HCT116 (cell line): ENCODE measurements at regions not wholly inside any gene's neighbourhood (a gene's known extent, or its start where the extent isn't known, plus 50 kb on each side); places are given as distances from the start of the nearest gene placed in this dataset.

Experiments used
- ATAC-seq: fragments of 200-7000 bp; cut with Tn5 transposase; 2 replicates; pipeline ENCODE4 v1.9.1; 2020; ENCODE audit warnings: mild to moderate bottlenecking, moderate library complexity
- BruUV-seq: library from RNA; stranded (reverse); fragments of 400-500 nt; replicated peaks from 2 replicates; lab custom pipeline; 2021; lab: Mats Ljungman, UMichigan
- CTCF ChIA-PET: fragments of 300-600 bp; sonication (Branson Sonifier 250); formaldehyde crosslinking; loops from one replicate; lab custom pipeline; 2021; ENCODE audit warnings: antibody characterized with exemption; lab: Charles Lee
- POLR2A ChIA-PET: fragments of 300-600, 350-600 bp; sonication (Branson Sonifier 250); formaldehyde crosslinking; loops from one replicate; lab custom pipeline; 2021; ENCODE audit warnings: antibody characterized with exemption; lab: Charles Lee
- RAD21 ChIA-PET, 2 experiments: fragments of 300-600 bp; sonication (Branson Sonifier 250); formaldehyde crosslinking; loops; one replicate each; lab custom pipeline; 2023; ENCODE audit warnings: low total read pairs in 2 of 2; ENCODE audit not compliant: uncharacterized antibody in 2 of 2, unreplicated experiment in 2 of 2, low non-redundant PET in 1 of 2; lab: Charles Lee
- DNase-seq: peaks from one replicate; pipeline ENCODE4 v3.0.0-alpha.2; 2010; ENCODE audit warnings: low read depth, low spot score
- H2AFZ ChIP-seq: fragments of 200-600 bp; shearing (Covaris generic), sonication (generic); 2 replicates; pipeline ENCODE4 v1.6.1; 2017; ENCODE audit warnings: low read depth, mixed run types, mixed read lengths, antibody characterized with exemption, low read length; ENCODE audit not compliant: poor library complexity, severe bottlenecking
- H3K27ac ChIP-seq: 2 replicates; pipeline ENCODE4 v1.5.1; 2012; ENCODE audit warnings: low read depth, low read length
- H3K27me3 ChIP-seq: fragments of 200-600 bp; sonication (generic); 2 replicates; pipeline ENCODE4 v1.6.1; 2016; ENCODE audit warnings: mixed run types, low read length, mixed read lengths; ENCODE audit not compliant: insufficient read depth
- H3K36me3 ChIP-seq, 2 experiments: fragments of 200-500 bp in 1 of 2; fragments of 200-600 bp in 1 of 2; sonication (Bioruptor generic) in 1 of 2; sonication (generic) in 1 of 2; 2 replicates each; pipeline versions ENCODE4 v1.5.1 to v1.6.1; 2014 to 2016; ENCODE audit warnings: low read length in 2 of 2, inconsistent platforms in 1 of 2, mixed read lengths in 1 of 2, mixed run types in 1 of 2; ENCODE audit not compliant: insufficient read depth in 2 of 2, control insufficient read depth in 1 of 2
- H3K4me1 ChIP-seq, 2 experiments: fragments of 200-600 bp in 1 of 2; sonication (generic) in 1 of 2; 2 replicates each; pipeline versions ENCODE4 v1.5.1 to v1.6.1; 2012 to 2017; ENCODE audit warnings: low read length in 2 of 2, inconsistent platforms in 1 of 2, mild to moderate bottlenecking in 1 of 2, mixed read lengths in 1 of 2, mixed run types in 1 of 2, moderate library complexity in 1 of 2; ENCODE audit not compliant: insufficient read depth in 2 of 2, control insufficient read depth in 1 of 2
- H3K4me2 ChIP-seq: fragments of 200-600 bp; sonication (generic); 2 replicates; pipeline ENCODE4 v1.6.1; 2017; ENCODE audit warnings: mixed run types, low read length, mixed read lengths
- H3K4me3 ChIP-seq, 2 experiments: fragments of 200-600 bp in 1 of 2; sonication (generic) in 1 of 2; replicated peaks in 1 of 2; 2 replicates each; pipeline ENCODE4 v1.5.1; 2011 to 2016; ENCODE audit warnings: low read length in 2 of 2, control low read depth in 1 of 2, low read depth in 1 of 2, mild to moderate bottlenecking in 1 of 2, mixed read lengths in 1 of 2, mixed run types in 1 of 2
- H3K79me2 ChIP-seq: fragments of 200-600 bp; sonication (generic); 2 replicates; pipeline ENCODE4 v1.6.1; 2017; ENCODE audit warnings: mild to moderate bottlenecking, mixed run types, low read length, moderate library complexity, mixed read lengths; ENCODE audit not compliant: insufficient read depth
- H3K9ac ChIP-seq: fragments of 200-600 bp; sonication (generic); 2 replicates; pipeline ENCODE4 v1.6.1; 2016; ENCODE audit warnings: low read length, mixed read lengths
- H3K9me2 ChIP-seq: fragments of 200-600 bp; sonication (generic), shearing (Covaris generic); 2 replicates; pipeline ENCODE4 v1.6.1; 2017; ENCODE audit warnings: mixed run types, mild to moderate bottlenecking, moderate library complexity; ENCODE audit not compliant: insufficient read depth
- H3K9me3 ChIP-seq, 2 experiments: fragments of 200-500 bp in 1 of 2; fragments of 200-600 bp in 1 of 2; sonication (Bioruptor generic) in 1 of 2; sonication (generic) in 1 of 2; 2 replicates each; pipeline ENCODE4 v1.6.1; 2014 to 2017; ENCODE audit warnings: low read length in 2 of 2, mixed read lengths in 2 of 2, inconsistent platforms in 1 of 2, low read depth in 1 of 2, mild to moderate bottlenecking in 1 of 2, mixed run types in 1 of 2, moderate library complexity in 1 of 2; ENCODE audit not compliant: control insufficient read depth in 1 of 2, insufficient read depth in 1 of 2
- H4K20me1 ChIP-seq: fragments of 200-600 bp; sonication (generic), shearing (Covaris generic); 2 replicates; pipeline ENCODE4 v1.6.1; 2017; ENCODE audit warnings: mixed run types, mild to moderate bottlenecking, moderate library complexity; ENCODE audit not compliant: insufficient read depth
- CBX3 ChIP-seq: IDR thresholded peaks from 2 replicates; pipeline ENCODE4 v1.6.1; 2012; ENCODE audit warnings: low read depth
- CEBPB ChIP-seq: IDR thresholded peaks from 2 replicates; pipeline ENCODE4 v1.6.1; 2012; ENCODE audit warnings: low read depth
- ELF1 ChIP-seq: IDR thresholded peaks from 2 replicates; pipeline ENCODE4 v1.6.1; 2012; ENCODE audit warnings: low read depth, borderline replicate concordance
- EZH2 ChIP-seq: fragments of 200-600 bp; sonication (generic); IDR thresholded peaks from 2 replicates; pipeline ENCODE4 v1.6.1; 2017; ENCODE audit warnings: antibody characterized with exemption, mixed run types
- EZH2phosphoT487 ChIP-seq: fragments of 200-600 bp; IDR thresholded peaks from 2 replicates; pipeline ENCODE4 v1.6.1; 2018; ENCODE audit warnings: antibody characterized with exemption, borderline replicate concordance
- JUND ChIP-seq: IDR thresholded peaks from 2 replicates; pipeline ENCODE4 v1.6.1; 2012
- POLR2A ChIP-seq: IDR thresholded peaks from 2 replicates; pipeline ENCODE4 v1.7.0; 2011; ENCODE audit warnings: borderline replicate concordance; ENCODE audit not compliant: insufficient read depth, insufficient read length; ENCODE audit errors: extremely low read depth
- POLR2AphosphoS5 ChIP-seq: IDR thresholded peaks from 2 replicates; pipeline ENCODE4 v1.6.1; 2011; ENCODE audit warnings: mild to moderate bottlenecking, low read depth, low read length, moderate library complexity
- SIN3A ChIP-seq: IDR thresholded peaks from 2 replicates; pipeline ENCODE4 v1.6.1; 2012; ENCODE audit warnings: low read depth
- SRF ChIP-seq: IDR thresholded peaks from 2 replicates; pipeline ENCODE4 v1.6.1; 2012; ENCODE audit warnings: low read depth
- YY1 ChIP-seq: IDR thresholded peaks from 2 replicates; pipeline ENCODE4 v1.6.1; 2011; ENCODE audit warnings: low read length, low read depth, moderate library complexity, mild to moderate bottlenecking; ENCODE audit not compliant: insufficient replicate concordance; ENCODE audit errors: extremely low read depth
- ZFX ChIP-seq: fragments of 450-650 bp; IDR thresholded peaks from 2 replicates; pipeline ENCODE4 v1.6.1; 2017
- ZNF274 ChIP-seq: fragments of 200-500 bp; sonication (Bioruptor generic); IDR thresholded peaks from 2 replicates; pipeline ENCODE4 v1.6.1; 2014; ENCODE audit warnings: mild to moderate bottlenecking, low read depth, low read length, inconsistent platforms
- intact Hi-C: fragments of 100-400 bp; cut with micrococcal nuclease; formaldehyde crosslinking; loops from 2 replicates; pipeline ENCODE4 v1.10.0; 2022
- TF ChIP-seq, protein P1 (sequence below): IDR thresholded peaks from 2 replicates; pipeline ENCODE4 v1.6.1; 2012
- TF ChIP-seq, protein P2 (sequence below): IDR thresholded peaks from 2 replicates; pipeline ENCODE4 v1.6.1; 2011; ENCODE audit warnings: mild to moderate bottlenecking, low read length, moderate library complexity; ENCODE audit not compliant: insufficient replicate concordance; ENCODE audit errors: extremely low read depth
- TF ChIP-seq, protein P3 (sequence below): IDR thresholded peaks from 2 replicates; pipeline ENCODE4 v1.6.1; 2012

DNA sequence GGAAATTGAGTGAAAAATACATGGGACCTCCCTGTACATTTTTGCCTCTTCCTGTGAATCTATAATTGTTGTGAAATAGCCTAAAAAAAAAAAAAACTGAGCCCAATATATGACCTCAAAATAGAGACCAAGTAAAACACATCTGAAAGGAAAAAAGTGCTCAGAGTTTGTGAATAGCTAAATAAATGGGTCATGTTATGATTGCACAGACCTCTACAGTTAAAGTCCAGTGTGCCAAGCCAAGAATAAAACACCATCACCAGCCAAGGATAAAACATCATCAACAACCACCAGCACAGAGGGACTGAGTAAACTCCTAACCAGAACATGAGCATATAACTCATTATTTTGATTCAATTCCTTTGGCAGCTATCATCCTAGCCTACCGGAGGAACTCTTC, 115.6 kb upstream of the AGTR1 start:
- Histone ChIP-seq H2AFZ (no peak overlapping the region), H3K9me2 (no peaks in the 10 kb centered on the region), H3K4me1 (no peaks in the 10 kb centered on the region), H3K36me3 (no peaks in the 10 kb centered on the region), H3K4me2 (no peak overlapping the region), H3K27ac (no peak overlapping the region), H3K27me3 (no peaks in the 10 kb centered on the region), H3K9me3 (no peaks in the 10 kb centered on the region), H3K4me3 (no peak overlapping the region)
- RAD21 ChIA-PET, result no interaction called here
- DNase-seq (no peak), ATAC-seq (no peak)
- no TSS peak for BruUV-seq
- intact Hi-C loops, result no loop called here
- CTCF ChIA-PET, result no interaction called here
- POLR2A ChIA-PET, result no interaction called here
- TF ChIP-seq SRF (no peak), POLR2AphosphoS5 (no peak), CBX3 (no peak), JUND (no peak)
- TF ChIP-seq, protein P1, sequence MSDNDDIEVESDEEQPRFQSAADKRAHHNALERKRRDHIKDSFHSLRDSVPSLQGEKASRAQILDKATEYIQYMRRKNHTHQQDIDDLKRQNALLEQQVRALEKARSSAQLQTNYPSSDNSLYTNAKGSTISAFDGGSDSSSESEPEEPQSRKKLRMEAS, result no peak
- TF ChIP-seq, protein P2, sequence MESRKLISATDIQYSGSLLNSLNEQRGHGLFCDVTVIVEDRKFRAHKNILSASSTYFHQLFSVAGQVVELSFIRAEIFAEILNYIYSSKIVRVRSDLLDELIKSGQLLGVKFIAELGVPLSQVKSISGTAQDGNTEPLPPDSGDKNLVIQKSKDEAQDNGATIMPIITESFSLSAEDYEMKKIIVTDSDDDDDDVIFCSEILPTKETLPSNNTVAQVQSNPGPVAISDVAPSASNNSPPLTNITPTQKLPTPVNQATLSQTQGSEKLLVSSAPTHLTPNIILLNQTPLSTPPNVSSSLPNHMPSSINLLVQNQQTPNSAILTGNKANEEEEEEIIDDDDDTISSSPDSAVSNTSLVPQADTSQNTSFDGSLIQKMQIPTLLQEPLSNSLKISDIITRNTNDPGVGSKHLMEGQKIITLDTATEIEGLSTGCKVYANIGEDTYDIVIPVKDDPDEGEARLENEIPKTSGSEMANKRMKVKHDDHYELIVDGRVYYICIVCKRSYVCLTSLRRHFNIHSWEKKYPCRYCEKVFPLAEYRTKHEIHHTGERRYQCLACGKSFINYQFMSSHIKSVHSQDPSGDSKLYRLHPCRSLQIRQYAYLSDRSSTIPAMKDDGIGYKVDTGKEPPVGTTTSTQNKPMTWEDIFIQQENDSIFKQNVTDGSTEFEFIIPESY, result no peak
- TF ChIP-seq, all 23 proteins: peak for 0
- no peaks in the 10 kb centered on the region for H4K20me1 ChIP-seq
- no peak overlapping the region for H3K9ac ChIP-seq
- no peaks in the 10 kb centered on the region for H3K79me2 ChIP-seq

DNA sequence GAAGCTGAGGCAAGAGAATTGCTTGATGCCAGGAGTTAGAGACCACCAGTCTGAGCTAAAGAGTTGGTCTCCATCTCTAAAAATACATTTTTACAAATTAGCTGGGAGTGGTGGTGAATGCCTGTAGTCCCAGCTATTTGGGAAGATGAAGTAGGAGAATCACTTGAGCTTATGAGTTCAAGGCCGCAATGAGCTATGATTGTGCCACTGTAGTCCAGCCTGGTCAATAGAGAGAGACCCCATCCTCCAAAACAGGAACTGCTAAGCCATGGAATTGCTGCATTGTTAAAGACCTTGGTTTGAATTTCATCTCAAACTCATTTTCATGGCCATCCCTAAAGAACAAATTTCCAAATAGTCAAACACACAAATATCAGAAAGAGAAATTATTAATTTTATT, 113.9 kb upstream of the AGTR1 start:
- no peak overlapping the region for H3K4me2 ChIP-seq
- no peaks in the 10 kb centered on the region for H3K4me1 ChIP-seq
- ATAC-seq (no peak), DNase-seq (no peak)
- H3K36me3 ChIP-seq, result no peaks in the 10 kb centered on the region
- H3K9ac ChIP-seq, result no peak overlapping the region
- BruUV-seq, result no TSS peak
- no peak overlapping the region for H3K27ac ChIP-seq
- ChIA-PET RAD21 (no interaction called here), CTCF (no interaction called here), POLR2A (no interaction called here)
- no peak overlapping the region for H3K4me3 ChIP-seq
- intact Hi-C loops, result no loop called here
- H3K27me3 ChIP-seq, result no peaks in the 10 kb centered on the region
- H2AFZ ChIP-seq, result no peak overlapping the region
- no peaks in the 10 kb centered on the region for H3K79me2 ChIP-seq
- H4K20me1 ChIP-seq, result no peaks in the 10 kb centered on the region
- no peaks in the 10 kb centered on the region for H3K9me3 ChIP-seq
- no peaks in the 10 kb centered on the region for H3K9me2 ChIP-seq
- TF ChIP-seq POLR2A (no peak), ELF1 (no peak), ZNF274 (no peak), JUND (no peak), EZH2 (no peak), CBX3 (no peak), EZH2phosphoT487 (no peak), CEBPB (no peak), SIN3A (no peak), SRF (no peak), YY1 (no peak), ZFX (no peak)
- TF ChIP-seq, protein P2, result no peak
- TF ChIP-seq, protein P3, sequence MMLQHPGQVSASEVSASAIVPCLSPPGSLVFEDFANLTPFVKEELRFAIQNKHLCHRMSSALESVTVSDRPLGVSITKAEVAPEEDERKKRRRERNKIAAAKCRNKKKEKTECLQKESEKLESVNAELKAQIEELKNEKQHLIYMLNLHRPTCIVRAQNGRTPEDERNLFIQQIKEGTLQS, result no peak
